HG03457 (cell line): ENCODE measurements at regions not wholly inside any gene's neighbourhood (a gene's known extent, or its start where the extent isn't known, plus 50 kb on each side); places are given as distances from the start of the nearest gene placed in this dataset.

Source experiments
- ATAC-seq: cut with Tn5 transposase; IDR thresholded peaks from one replicate; pipeline ENCODE4 v1.9.1; 2021; ENCODE audit warnings: moderate number of reproducible peaks; ENCODE audit not compliant: unreplicated experiment

GRCh38 chr5:125609011-125609410, 814.2 kb upstream of the GRAMD2B start:
- no peak for ATAC-seq

DNA sequence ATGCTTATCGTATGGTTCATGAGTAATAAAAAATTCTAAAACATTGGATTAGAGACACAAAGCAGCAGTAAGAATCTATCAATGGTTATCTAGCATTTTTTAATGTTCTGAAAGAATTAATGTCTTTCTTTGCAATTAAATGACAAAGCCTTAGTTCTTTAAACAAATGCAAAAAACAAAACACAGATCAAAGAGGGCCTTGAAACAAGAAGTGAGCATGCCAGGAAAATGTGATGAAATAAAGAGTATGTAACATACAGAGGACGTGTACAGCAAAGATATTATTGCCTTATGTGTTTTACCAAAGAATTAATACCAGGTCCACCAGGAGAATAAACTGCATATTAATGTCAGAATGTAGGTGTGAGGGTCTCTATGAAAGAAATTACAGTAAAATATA, 812.3 kb upstream of the GRAMD2B start:
- ATAC-seq, result no peak

DNA sequence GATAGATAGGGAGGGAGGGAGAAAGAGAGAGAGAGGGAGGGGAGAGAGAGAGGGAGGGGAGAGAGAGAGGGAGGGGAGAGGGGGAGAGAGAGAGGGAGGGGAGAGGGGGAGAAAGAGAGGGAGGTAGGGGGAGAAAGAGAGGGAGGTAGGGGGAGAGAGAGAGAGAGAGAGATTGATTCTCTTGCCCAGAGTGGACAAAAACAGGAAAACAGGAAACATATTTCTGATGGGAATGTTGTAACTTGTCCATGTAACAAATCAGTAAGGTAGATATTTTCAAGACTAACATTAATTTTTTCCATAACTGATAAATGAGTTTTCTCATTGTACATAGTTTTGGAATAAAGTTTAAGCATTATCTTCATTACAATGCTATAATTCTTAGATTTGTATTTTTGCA, 811.7 kb upstream of the GRAMD2B start:
- ATAC-seq, result no peak

DNA sequence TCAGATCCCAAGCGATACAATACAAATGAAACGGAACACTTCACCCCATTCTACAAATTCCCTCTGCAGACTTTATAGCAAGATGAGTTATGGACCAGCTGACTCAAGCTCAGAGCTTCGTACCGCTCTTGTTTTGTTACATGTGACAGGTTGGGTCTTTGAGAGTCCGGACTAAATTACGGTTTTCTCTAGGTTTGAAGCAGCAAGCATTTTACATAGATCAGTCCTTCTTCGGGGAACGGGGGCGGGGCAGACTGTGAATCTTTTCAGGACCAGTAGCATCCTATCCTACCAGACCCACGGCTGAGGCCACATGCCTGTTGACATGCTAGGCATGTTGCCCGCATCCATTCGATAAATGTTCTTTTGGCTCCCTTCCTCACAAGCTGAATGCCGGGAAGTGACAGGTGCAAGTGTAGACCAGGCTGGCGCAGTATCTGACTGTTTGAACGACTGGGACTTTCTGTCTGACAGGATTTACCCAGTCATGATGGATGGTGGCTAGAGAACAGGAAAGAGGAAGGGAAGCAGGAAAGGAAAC, 811.0 kb upstream of the GRAMD2B start:
- no peak for ATAC-seq

GRCh38 chr5:125612776-125613175, 810.4 kb upstream of the GRAMD2B start:
- no peak for ATAC-seq

- no peak for ATAC-seq
Observed at GRCh38 chr5:125630237-125630636, 793.0 kb upstream of the GRAMD2B start.

DNA sequence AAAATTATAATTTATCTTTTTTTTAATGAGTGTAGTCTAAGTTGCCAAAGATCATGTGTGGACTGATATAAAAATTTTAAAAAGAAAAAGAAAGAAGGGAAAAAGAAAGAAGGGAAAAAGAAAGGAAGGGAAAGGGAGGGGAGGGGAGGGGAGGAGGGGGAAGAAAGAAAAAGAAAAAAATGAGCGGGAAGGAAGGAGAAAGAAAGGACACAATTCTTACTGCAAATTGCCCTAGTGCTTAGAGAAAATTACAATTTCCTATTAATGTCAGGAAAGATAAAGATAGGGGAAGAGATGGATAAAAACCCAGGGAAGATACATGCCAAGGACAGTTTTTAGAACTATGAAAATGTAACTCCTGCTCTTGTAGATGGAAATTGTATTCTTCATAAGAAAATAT, 789.7 kb upstream of the GRAMD2B start:
- no peak for ATAC-seq

DNA sequence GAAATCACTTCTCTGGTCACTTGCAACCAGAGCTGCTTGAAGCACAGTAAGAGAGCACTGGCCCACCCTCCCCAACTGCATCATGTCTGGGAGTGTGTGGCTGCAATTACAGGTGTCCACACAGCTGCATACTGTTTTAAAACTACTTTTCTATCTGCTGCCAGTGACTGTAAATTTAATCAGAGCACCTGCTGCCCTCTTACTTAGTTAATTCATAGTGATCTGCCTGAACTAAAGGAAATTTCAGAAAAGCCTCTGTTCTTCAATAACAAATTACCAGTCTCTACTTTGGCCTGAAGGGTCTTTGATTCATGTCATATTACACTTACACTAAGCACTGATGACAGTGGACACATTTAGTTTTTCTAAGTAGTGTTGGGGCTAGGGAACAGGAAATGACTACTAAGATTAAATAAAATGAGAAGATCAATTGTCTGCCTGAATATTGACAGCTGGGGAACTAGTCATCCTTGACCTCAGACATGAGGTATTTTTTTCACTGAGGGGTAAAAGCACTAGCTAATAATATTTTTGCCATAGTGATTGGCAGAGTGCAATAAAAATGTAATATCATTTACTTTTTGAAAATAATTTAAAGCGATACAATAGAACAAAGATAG, 788.9 kb upstream of the GRAMD2B start:
- no peak for ATAC-seq

DNA sequence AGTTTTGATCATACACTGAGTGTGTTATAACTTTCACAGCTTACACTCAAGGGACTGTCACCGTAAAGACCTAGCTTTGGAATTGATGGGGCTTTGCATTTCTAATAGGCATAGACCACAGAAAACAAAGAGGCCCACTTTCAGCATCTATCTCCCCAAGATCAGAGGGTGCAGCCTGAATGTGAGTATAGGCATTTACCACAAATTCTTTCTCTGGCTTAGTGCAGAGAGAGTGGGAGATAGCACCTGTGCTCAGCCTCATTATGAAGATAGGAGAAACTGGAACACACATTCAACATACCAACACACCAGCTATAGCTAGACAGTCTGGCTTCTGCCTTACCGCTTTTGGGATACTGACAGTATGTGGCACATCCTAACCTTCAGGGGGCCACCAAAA, 783.4 kb upstream of the GRAMD2B start:
- ATAC-seq, result no peak

GRCh38 chr5:125652761-125653160, 770.4 kb upstream of the GRAMD2B start:
- ATAC-seq, result no peak

DNA sequence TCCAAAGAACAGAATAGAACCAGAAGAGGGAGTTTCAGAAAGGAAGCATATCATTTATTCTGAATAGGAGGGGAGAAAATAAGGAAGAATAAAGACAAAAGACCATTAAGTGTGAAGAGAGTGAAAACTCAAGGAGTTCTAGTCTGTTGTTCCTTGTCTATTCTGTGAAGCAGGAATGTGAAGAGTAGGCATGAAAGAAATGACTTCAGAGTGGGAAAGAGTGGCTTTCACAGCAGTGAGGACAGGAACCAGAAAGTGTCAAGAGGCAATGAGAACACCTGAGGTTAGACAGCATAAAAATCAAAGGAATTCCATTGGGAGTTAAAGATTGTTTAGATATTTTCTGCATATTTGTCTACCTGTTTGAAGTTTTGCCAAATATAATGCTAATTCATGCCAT, 768.8 kb upstream of the GRAMD2B start:
- ATAC-seq, result no peak

- ATAC-seq, result no peak
Observed at GRCh38 chr5:125655156-125655555, 768.1 kb upstream of the GRAMD2B start.

GRCh38 chr5:125657936-125658335, 765.3 kb upstream of the GRAMD2B start:
- ATAC-seq, result no peak

DNA sequence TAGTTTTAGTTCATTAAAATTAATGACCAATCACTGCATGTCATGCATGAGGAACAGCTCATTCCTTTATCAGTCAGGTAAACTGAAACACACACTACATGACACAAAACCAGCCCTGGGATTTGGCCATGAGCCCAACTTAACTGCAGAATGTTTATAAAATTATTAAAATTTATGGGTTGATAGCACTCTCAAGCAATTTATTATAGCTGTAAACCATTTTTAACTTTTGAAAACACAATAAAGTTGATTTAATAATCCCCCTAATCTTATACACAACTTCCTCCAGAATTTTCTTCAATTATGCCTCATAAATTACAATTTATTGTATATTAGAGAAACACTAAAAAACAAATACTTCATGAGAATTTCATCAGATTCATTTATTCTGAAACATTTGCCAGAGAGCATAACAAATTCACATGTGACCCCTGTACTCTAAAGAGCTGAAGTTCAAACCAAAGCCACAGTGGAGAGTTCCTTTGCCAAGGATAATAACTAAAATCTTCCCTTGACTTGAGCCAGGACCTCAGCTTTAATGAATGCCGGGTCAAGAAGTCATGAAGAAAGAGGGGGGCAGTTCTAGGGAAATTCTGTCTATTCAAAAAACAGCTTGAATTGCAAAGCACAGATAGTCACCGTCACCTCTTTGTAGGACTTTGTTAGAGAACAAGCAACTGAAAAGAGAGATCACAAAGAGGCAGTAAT, 763.7 kb upstream of the GRAMD2B start:
- ATAC-seq, result no peak

DNA sequence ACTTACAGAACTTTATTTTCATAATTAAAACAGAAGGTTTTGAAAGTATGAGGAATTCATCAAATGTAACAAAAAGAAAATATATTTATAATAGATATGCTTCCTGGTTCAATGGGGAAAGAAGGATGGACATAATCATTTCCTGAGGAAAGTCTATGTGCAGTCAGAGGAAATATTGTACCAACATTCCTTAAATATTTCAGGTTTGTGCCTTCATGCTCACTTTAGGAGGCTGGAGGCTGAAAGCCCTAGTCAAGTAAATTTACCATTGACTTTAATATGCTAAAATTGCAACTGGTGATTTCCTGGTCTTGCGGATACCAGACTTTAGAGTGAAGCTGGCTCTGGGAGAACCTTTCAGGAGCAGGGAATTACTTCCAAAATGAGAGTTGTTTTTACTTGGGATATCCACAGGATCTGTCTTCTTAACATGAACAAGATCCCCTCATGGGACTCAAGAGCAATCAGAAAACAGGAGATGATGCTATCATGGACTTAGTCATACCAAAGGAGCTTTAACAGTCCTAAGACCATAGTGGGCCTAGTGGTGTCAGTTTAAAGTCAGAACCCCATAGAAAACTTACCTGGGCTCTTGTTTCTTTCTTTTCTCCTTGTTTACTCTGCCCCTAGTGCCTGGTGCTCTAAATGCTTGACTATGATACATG, 762.8 kb upstream of the GRAMD2B start:
- no peak for ATAC-seq

DNA sequence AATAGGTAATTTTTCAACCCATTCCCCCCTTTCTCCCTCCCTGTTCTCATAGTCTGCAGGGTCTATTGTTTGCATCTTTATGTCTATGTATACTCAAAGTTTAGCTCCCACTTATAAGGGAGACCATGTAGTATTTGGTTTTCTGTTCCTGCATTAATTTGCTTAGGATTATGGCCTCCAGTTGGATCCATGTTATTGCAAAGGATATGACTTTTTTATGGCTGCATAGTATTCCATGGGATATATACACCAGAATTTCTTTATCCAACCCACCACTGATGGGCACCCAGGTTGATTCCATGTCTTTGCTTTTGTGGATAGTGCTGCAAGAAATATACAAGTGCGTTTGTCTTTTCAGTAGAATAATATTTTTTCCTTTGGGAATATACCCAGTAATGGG, 761.6 kb upstream of the GRAMD2B start:
- no peak for ATAC-seq

GRCh38 chr5:125668884-125669283, 754.3 kb upstream of the GRAMD2B start:
- ATAC-seq, result no peak

DNA sequence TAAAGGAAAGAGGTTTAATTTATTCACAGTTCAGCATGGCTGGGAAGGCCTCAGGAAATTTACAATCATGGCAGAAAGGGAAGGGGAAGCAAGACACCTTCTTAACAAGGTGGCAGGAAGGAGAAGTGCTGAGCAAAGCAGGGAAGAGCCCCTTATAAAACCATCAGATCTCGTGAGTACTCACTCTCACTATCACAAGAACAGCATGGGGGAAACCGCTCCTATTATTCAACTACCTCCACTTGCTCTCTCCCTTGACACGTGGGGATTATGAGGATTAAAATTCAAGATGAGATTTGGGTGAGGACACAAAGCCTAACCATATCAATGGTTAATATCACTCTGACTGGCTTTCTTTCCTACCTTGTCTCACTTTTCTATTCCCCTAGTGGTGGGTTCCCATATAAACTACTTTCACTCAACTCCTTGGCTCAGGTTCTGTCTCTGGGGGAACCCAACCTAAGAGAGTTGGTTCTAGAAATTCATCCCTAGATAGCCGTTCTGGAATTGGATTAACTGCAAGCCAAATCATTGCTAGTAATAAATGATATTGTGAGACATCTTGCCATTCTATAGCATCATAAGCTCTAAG, 749.8 kb upstream of the GRAMD2B start:
- no peak for ATAC-seq

GRCh38 chr5:125679522-125679921, 743.7 kb upstream of the GRAMD2B start:
- no peak for ATAC-seq

- no peak for ATAC-seq
Observed at GRCh38 chr5:125683669-125684068, 739.5 kb upstream of the GRAMD2B start.

GRCh38 chr5:125685771-125686170, 737.4 kb upstream of the GRAMD2B start:
- no peak for ATAC-seq
